KMS-11 (cell line): ENCODE measurements at regions not wholly inside any gene's neighbourhood (a gene's known extent, or its start where the extent isn't known, plus 50 kb on each side); places are given as distances from the start of the nearest gene placed in this dataset.

Experiments
- H2AFZ ChIP-seq: fragments of 200-600 bp; sonication (generic); 2 replicates; pipeline ENCODE4 v1.6.1; 2016; ENCODE audit warnings: antibody characterized with exemption, mixed run types, low read depth
- H3K27ac ChIP-seq: fragments of 200-600 bp; sonication (generic); 2 replicates; pipeline ENCODE4 v1.6.1; 2016; ENCODE audit warnings: mild to moderate bottlenecking, mixed run types
- H3K27me3 ChIP-seq: fragments of 200-600 bp; sonication (generic); 2 replicates; pipeline ENCODE4 v1.6.1; 2017; ENCODE audit warnings: mild to moderate bottlenecking, low read depth, mixed run types, moderate library complexity; ENCODE audit not compliant: insufficient read depth
- H3K36me3 ChIP-seq: fragments of 200-600 bp; sonication (generic); 2 replicates; pipeline ENCODE4 v1.6.1; 2017; ENCODE audit warnings: mild to moderate bottlenecking, mixed run types; ENCODE audit not compliant: insufficient read depth
- H3K4me1 ChIP-seq: fragments of 200-600 bp; sonication (generic); 2 replicates; pipeline ENCODE4 v1.6.1; 2016; ENCODE audit warnings: mild to moderate bottlenecking, low read depth, mixed run types; ENCODE audit not compliant: poor library complexity, severe bottlenecking
- H3K4me2 ChIP-seq: fragments of 200-600 bp; sonication (generic); 2 replicates; pipeline ENCODE4 v1.7.0; 2016; ENCODE audit warnings: mild to moderate bottlenecking, mixed run types
- H3K4me3 ChIP-seq: fragments of 200-600 bp; sonication (generic); IDR thresholded peaks from 2 replicates; pipeline ENCODE4 v1.6.1; 2017; ENCODE audit warnings: low read depth, low read length, mixed read lengths; ENCODE audit not compliant: insufficient read depth
- H3K79me2 ChIP-seq: fragments of 200-600 bp; sonication (generic); 2 replicates; pipeline ENCODE4 v1.6.1; 2016; ENCODE audit warnings: low read depth, mixed run types; ENCODE audit not compliant: insufficient read depth
- H3K9ac ChIP-seq: fragments of 200-600 bp; sonication (generic); 2 replicates; pipeline ENCODE4 v1.6.1; 2016; ENCODE audit warnings: mild to moderate bottlenecking, mixed run types
- H4K20me1 ChIP-seq: fragments of 200-600 bp; sonication (generic); 2 replicates; pipeline ENCODE4 v1.6.1; 2016; ENCODE audit warnings: mild to moderate bottlenecking, mixed run types; ENCODE audit not compliant: insufficient read depth
- TF ChIP-seq, protein P1 (sequence below): fragments of 200-600 bp; sonication (generic); conservative IDR thresholded peaks from 2 replicates; pipeline ENCODE4 v1.6.1; 2017; ENCODE audit warnings: low read depth, mild to moderate bottlenecking, antibody characterized with exemption, low read length, moderate library complexity, mixed read lengths

DNA sequence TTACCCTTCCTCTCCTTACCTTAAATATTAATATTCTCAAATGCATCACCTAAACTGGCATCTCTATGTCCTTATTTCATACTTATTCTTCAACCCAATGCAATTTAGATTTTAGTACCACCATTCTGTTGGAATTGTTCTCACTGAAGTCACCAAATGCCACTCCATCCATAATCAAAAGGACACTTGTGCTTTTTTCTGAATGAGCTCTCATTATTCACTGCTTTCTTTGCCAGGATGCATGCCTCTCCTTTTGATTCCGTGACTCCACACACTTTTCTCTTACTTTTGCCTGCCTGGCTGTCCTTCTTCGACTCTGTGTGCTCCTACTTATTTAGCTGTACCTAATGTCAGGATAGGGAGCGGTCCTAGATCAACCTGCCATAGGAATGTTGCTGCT lies 633.1 kb upstream of the BOD1L1 start:
- H3K4me3 ChIP-seq, result no peak overlapping the region
- no peaks in the 10 kb centered on the region for H4K20me1 ChIP-seq
- no peaks in the 10 kb centered on the region for H3K36me3 ChIP-seq
- no peaks in the 10 kb centered on the region for H3K79me2 ChIP-seq
- no peaks in the 10 kb centered on the region for H3K27me3 ChIP-seq
- H3K4me1 ChIP-seq, result no peaks in the 10 kb centered on the region
- no peak overlapping the region for H2AFZ ChIP-seq
- TF ChIP-seq, protein P1, sequence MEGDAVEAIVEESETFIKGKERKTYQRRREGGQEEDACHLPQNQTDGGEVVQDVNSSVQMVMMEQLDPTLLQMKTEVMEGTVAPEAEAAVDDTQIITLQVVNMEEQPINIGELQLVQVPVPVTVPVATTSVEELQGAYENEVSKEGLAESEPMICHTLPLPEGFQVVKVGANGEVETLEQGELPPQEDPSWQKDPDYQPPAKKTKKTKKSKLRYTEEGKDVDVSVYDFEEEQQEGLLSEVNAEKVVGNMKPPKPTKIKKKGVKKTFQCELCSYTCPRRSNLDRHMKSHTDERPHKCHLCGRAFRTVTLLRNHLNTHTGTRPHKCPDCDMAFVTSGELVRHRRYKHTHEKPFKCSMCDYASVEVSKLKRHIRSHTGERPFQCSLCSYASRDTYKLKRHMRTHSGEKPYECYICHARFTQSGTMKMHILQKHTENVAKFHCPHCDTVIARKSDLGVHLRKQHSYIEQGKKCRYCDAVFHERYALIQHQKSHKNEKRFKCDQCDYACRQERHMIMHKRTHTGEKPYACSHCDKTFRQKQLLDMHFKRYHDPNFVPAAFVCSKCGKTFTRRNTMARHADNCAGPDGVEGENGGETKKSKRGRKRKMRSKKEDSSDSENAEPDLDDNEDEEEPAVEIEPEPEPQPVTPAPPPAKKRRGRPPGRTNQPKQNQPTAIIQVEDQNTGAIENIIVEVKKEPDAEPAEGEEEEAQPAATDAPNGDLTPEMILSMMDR, result no peak
- no peak overlapping the region for H3K27ac ChIP-seq
- no peak overlapping the region for H3K4me2 ChIP-seq
- no peak overlapping the region for H3K9ac ChIP-seq

DNA sequence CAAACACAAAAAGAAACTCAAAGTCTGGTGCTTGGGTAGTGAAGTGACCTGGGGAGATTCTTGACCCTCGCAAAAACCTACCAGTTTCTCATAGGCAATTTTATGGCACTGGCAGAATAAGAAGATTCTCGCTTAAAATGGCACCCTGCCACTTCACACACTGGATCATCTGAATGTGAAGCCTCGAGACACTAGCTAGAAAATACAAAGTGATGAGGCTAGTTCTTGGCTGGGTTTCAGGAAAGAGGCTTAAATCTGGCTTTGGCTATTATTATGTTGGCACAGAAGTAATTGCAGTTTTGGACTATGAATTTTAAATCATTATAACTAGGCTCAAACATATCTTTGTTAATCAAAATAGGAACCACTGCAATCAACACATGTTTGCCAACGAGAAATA lies 634.7 kb upstream of the BOD1L1 start:
- Histone ChIP-seq H3K4me3 (no peak overlapping the region), H3K36me3 (no peaks in the 10 kb centered on the region)

DNA sequence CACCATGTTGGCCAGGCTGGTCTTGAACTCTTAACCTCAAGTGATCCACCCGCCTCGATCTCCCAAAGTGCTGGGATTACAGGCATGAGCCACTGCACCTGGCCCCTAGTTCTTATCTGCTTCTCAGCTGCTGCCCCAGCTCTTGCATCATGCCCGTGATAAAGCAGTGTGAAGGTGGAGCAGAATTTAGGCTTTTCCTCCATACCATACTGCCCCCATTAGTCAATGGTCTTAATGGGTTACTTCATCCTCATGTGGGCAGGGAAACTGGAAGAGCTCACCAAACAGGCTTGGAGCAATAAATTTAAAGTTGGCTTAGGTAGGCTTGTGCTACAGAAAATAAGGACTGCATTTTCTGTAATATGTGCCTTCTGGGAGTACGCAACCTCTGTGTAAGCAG lies 636.9 kb upstream of the BOD1L1 start:
- Histone ChIP-seq H3K27ac (no peak overlapping the region), H3K4me3 (no peak overlapping the region), H3K36me3 (no peaks in the 10 kb centered on the region), H3K4me1 (no peaks in the 10 kb centered on the region), H3K9ac (no peak overlapping the region), H3K79me2 (no peaks in the 10 kb centered on the region), H2AFZ (no peak overlapping the region), H4K20me1 (no peaks in the 10 kb centered on the region), H3K27me3 (no peaks in the 10 kb centered on the region), H3K4me2 (no peak overlapping the region)
- TF ChIP-seq, protein P1, result no peak

More for the DNA sequence above, 634.7 kb upstream of the BOD1L1 start:
- no peak overlapping the region for H3K9ac ChIP-seq
- TF ChIP-seq, protein P1, result no peak
- no peak overlapping the region for H3K4me2 ChIP-seq
- H3K27ac ChIP-seq, result no peak overlapping the region
- H3K79me2 ChIP-seq, result no peaks in the 10 kb centered on the region
- no peaks in the 10 kb centered on the region for H4K20me1 ChIP-seq
- no peaks in the 10 kb centered on the region for H3K4me1 ChIP-seq
- H2AFZ ChIP-seq, result no peak overlapping the region
- no peaks in the 10 kb centered on the region for H3K27me3 ChIP-seq

DNA sequence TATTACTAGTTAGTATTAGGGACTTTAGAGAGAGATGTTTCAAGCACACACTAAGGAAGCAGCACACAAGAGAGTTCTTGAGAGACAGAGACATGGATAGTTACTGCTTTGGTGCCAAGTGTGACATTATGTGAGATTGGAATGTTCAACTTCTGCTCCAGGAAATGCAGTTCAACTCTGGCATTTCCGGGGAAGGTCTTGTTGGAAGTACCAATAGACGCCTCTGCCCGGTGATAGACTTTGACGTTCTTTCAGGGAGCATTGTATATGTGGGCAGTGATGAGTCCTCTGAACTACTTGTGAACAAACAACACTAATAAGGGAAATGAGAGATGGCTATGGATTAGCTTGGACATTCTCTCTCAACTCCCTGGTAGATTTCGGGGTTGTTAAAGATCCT lies 638.1 kb upstream of the BOD1L1 start:
- no peak overlapping the region for H3K27ac ChIP-seq

More for the DNA sequence above, 638.1 kb upstream of the BOD1L1 start:
- Histone ChIP-seq H3K27me3 (no peaks in the 10 kb centered on the region), H2AFZ (no peak overlapping the region), H3K9ac (no peak overlapping the region), H3K4me2 (no peak overlapping the region), H3K4me3 (no peak overlapping the region), H3K79me2 (no peaks in the 10 kb centered on the region), H3K36me3 (no peaks in the 10 kb centered on the region), H3K4me1 (no peaks in the 10 kb centered on the region), H4K20me1 (no peaks in the 10 kb centered on the region)
- TF ChIP-seq, protein P1, result no peak
